M059J (cell line): ENCODE measurements at regions not wholly inside any gene's neighbourhood (a gene's known extent, or its start where the extent isn't known, plus 50 kb on each side); places are given as distances from the start of the nearest gene placed in this dataset.
A peak's percentile ranks its signal among the peaks of the same experiment; 100 is the strongest.
"Not testable (repeated sequence)": the region's sequence is repeated elsewhere in the genome, so short reads cannot be mapped to it uniquely, and the experiment has no call there.

ENCODE experiments used
- DNase-seq: peaks from one replicate; pipeline ENCODE4 v3.0.0-alpha.2; 2012; ENCODE audit warnings: low read depth

- DNase-seq, result no peak
Observed at GRCh38 chr3:194249323-194250097, 101.6 kb downstream of the CPN2 start.

GRCh38 chr3:194250098-194251002 lies 100.8 kb downstream of the CPN2 start:
- DNase-seq, result no peak

DNA sequence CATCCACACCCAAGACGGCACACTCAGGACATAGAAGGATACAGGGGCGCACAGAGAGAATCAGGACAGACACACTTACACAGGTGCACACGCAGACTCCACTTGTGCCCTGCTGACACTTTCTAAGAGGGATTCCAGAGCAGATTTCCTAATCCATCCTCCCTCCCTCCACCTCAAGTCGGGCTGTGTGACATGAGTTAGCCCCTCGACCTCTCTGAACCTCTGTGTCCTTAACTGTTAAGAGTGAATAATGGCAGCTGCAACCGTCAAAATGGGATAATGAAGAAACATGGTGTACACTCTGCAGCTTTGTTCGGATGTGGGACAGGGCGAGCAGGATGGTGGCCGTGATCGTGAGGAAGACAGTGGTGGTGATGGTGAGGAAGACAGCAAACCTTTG lies 100.1 kb downstream of the CPN2 start:
- no peak for DNase-seq

DNA sequence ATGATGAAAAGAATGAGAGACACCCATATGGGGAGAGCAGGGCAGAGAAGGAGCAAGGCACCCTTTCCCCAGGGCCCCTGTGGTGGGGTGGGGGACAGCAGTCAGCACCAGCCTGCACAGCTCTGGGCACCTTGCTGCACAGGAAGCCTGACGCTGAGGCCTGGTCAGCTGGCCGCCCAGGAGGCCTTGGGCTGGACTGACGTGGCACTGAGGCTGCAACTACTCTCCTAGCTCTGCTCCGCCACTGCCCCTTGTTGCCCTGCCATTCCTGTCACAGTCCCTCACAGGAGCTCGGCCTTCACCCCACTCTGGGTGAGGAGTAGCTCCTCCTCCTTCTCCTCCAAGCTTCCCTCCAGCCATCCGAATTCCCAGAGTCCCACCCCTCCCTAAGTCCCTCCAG lies 99.7 kb downstream of the CPN2 start:
- DNase-seq, result no peak

GRCh38 chr3:194251891-194252560 lies 99.1 kb downstream of the CPN2 start:
- no peak for DNase-seq

DNA sequence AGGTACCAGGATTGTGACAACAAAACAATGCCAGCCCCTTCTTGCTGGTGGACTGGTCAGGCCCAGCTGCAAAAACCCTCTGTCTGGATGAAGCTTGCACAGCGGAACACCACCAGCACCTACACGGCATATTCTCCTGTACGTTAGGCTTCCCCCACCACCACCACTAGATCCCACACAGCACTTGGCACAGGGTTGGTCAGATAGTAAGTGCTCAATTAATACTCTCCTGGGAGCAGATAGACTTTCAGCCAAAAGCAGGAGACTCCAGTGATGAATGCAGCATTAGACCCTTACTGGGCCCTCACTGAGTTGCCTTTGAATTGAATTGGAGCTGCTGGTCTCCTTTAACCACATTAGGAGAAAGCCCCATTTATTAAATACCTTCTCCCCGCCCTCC lies 97.9 kb downstream of the CPN2 start:
- DNase-seq, result no peak

DNA sequence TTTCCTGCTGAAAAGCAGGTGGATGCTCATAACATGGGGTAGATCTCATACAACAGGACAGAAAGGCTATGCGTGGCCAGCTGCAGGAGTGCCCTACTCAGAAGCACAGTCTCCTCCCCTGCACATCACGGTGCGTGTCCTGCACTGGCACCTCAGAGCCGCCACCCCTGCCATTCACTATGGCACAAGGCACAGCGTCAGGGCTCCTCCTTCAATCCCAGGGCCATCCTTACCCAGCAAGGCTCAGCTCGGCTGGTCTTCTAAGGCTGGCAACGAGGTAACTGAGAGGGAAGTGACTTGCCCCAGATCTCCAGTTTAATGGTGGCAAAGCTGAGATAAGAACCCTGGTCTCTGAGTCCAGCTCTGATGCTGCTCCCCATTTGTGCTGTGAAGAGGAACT lies 97.1 kb downstream of the CPN2 start:
- no peak for DNase-seq

GRCh38 chr3:194255252-194256039 lies 95.7 kb downstream of the CPN2 start:
- no peak for DNase-seq

- no peak for DNase-seq
Observed at GRCh38 chr3:194256040-194256945, 94.8 kb downstream of the CPN2 start.

DNA sequence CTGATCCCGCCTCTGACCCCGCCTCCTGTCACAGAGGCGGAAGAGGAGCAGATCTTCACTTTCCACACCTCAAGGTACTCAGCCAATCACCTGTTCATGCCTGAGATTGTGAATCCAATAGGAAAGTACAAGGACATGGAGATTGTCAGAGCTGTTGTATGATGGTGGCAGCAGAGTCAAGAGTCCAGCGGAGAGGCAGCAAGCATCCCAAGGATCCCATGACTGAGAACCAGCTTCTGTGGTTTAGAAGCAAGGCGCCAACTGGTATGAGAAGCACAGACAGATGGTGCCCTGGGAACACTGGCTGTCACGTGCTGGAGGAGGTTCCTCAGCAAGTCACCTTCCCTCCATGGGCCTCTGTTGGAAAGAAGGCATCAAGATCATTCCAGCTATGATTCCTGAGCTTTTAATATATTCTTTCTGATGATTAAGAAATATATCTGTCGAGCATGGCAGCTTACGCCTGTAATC lies 93.9 kb downstream of the CPN2 start:
- DNase-seq, result peak; percentile 21

GRCh38 chr3:194257916-194258668 lies 93.0 kb downstream of the CPN2 start:
- no peak for DNase-seq

DNA sequence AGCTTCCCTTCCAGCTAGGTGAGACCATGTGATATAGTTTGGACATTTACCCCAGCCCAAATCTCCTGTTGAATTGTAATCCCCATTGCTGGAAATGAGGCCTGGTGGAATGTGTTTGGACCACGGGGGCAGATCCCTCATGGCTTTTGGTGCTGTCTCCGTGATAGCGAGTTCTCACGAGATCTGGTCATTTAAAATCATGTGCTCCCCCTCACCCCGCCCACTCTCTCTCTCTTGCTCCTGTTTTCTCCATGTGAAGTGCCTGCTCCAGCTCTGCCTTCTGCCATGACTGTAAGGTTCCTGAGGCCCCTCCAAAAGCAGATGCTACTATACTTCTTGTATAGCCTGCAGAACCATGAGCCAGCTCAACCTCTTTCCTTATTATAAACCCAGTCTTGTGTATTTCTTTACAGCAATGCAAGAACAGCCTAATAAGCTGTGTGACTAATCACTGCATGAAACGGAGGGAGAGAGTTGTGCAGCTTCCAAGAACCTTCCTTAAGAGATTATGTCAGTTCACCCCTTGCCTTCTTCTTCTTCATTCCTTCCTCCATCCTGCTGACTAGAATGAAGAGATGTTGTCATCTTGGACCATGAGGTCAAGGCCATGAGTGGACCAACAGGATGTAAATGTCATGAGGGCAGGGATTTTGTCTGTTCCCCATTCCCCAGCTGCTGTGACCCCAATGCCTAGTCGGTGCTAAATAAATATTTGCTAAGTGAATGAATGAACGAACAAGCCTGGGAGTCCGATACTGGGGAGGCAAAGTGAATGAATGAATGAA lies 91.0 kb downstream of the CPN2 start:
- peak; percentile 41 for DNase-seq

- peak; percentile 14 for DNase-seq
Observed at GRCh38 chr3:194261581-194262063, 89.5 kb downstream of the CPN2 start.

DNA sequence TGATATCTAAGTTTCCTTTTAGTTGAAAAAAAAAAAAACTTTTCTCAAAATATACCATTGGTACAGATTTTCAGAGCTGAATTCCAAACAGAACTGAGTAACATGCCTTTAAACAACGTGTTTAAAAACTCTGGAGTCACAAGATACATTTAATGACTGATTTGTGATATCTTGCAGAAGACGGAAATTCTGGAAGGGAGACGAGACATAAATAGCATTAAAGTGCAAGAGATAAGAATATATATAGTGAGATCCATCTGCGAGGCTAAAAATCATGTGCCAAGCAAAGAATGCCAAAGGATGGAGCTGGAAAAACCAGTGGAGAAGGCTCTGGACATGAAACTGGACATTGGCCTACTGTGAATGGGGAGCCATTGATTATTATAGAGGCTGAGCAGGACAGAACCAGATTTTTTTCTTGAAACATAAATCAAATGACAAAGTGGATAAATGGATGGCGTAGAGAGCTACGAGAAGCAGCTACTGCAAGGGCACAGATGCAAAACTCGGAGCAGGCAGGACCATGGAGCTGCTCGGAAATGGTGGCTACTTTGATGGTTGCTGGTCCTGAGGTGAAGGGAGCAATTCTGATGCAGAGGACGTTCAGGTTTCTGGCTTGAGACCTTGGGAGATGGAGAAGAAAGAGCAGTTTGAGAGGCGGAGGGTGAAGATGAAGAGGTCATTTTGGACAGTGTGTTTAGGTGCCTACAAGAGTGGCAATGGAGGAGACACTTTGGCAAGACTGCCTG lies 88.8 kb downstream of the CPN2 start:
- no peak for DNase-seq

- DNase-seq, result no peak
Observed at GRCh38 chr3:194262925-194263305, 88.2 kb downstream of the CPN2 start.

DNA sequence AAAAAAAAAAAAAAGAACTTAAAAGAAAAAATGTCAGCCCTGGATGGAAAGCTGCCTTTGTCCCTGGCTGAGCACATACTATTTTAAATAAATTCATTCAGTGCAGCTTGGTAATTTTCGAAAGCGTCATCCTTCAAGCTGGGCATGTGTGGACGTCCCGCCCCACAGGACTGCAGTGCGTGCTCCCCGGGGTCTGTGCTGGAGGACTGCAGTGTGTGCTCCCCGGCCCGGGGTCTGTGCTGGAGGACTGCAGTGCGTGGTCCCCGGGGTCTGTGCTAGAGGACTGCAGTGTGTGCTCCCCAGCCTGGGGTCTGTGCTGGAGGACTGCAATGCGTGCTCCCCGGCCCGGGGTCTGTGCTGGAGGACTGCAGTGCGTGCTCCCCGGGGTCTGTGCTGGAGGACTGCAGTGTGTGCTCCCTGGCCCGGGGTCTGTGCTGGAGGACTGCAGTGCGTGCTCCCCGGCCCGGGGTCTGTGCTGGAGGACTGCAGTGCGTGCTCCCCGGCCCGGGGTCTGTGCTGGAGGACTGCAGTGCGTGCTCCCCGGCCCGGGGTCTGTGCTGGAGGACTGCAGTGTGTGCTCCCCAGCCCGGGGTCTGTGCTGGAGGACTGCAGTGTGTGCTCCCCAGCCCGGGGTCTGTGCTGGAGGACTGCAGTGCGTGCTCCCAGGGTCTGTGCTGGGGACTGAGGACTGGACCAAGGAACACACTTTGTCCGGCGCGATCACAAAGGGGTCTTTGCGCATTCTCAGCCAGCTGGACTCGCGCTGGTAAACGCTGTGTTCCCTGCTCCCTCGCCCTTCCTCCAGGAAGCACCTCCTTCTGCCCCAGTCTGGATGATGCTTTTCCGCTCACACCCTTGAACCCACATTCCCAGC lies 86.3 kb downstream of the CPN2 start:
- DNase-seq, result not testable (repeated sequence)

DNA sequence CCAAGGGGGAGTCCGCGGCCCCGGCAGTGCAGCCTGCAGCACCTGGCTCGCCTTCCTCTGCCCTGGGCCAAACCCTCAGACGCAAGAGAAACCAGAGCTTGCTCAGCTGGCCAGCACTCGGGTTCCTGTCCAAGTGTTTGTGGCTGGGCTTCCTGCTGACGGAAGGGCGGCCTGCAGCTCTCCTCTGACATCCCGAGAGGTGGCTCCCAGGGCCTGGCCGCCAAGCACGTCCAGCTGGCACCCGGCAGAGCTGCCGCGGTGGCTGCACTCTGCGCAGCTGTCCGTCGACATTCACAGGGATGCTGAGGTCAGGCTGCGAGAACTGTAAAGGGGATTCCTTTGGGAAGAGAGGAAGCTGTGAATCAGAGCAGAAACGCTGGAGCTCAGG lies 85.6 kb downstream of the CPN2 start:
- peak; percentile 95 for DNase-seq
